ENCODE measurements at regions not wholly inside any gene's neighbourhood (a gene's known extent, or its start where the extent isn't known, plus 50 kb on each side); places are given as distances from the start of the nearest gene placed in this dataset.

DNA sequence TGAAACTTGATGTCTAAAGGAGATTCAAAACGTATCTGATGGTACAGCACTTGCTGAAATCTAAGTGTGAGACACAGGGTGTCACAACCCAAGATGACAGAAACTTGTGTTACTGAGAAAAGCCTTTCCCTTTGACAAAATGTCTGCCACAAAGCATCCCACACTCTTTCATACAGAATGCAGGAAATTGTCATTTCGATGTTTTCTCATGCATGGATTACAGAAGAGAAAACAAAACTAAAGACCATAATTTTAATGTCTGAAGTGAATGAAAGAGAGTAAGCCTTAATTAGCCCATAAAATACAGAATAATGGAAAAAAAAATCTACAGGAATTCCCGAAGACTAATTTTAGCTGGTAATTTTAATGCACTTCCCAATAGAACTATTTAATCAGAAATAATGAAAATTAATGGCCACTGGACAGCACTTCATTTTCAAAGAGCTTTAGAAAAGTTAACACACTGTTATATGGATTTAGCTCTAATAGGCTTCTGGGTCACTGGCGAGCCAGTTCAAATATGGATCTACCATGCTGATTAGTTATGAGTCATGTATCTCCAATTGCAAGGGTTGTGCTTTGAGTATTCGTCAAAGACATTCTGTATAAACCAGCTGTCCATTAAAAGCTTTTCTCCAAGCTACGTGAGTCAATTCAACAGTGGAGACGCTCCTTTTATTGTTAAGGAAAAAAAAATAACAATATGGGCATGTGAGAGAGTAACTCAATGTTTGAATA, 656.7 kb downstream of the SLC16A7 start:
- H3K79me2 ChIP-seq (ENCODE audit: control insufficient read depth, insufficient read depth, low read length): no peaks in the 10 kb centered on the region
- no peak for TF ChIP-seq EZH2 (IDR thresholded peaks at IDR 0.05; ENCODE audit: low read length, missing control alignments)
- TF ChIP-seq, protein P1, sequence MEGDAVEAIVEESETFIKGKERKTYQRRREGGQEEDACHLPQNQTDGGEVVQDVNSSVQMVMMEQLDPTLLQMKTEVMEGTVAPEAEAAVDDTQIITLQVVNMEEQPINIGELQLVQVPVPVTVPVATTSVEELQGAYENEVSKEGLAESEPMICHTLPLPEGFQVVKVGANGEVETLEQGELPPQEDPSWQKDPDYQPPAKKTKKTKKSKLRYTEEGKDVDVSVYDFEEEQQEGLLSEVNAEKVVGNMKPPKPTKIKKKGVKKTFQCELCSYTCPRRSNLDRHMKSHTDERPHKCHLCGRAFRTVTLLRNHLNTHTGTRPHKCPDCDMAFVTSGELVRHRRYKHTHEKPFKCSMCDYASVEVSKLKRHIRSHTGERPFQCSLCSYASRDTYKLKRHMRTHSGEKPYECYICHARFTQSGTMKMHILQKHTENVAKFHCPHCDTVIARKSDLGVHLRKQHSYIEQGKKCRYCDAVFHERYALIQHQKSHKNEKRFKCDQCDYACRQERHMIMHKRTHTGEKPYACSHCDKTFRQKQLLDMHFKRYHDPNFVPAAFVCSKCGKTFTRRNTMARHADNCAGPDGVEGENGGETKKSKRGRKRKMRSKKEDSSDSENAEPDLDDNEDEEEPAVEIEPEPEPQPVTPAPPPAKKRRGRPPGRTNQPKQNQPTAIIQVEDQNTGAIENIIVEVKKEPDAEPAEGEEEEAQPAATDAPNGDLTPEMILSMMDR (conservative IDR thresholded peaks at IDR 0.05 in 1 of 2, IDR thresholded peaks at IDR 0.05 in 1 of 2; ENCODE audit: low read depth in 1 of 2, low read length in 2 of 2): no peak
- H3K4me1 ChIP-seq (ENCODE audit: control insufficient read depth, extremely low read depth, insufficient read depth, low read length): no peaks in the 10 kb centered on the region
- no peaks in the 10 kb centered on the region for H3K36me3 ChIP-seq (ENCODE audit: control insufficient read depth, insufficient read depth, low read length)
- H3K27me3 ChIP-seq (ENCODE audit: control insufficient read depth, insufficient read depth, low read length): no peaks in the 10 kb centered on the region
- peak in 1 of 2 donors; percentile 12 for DNase-seq (ENCODE audit: low read depth in 2 of 2)
- no peak overlapping the region for H3K27ac ChIP-seq (ENCODE audit: insufficient read depth, low read length)
- no peak overlapping the region for H3K4me3 ChIP-seq (replicated peaks in 1 of 4; ENCODE audit: control extremely low read depth in 1 of 4, insufficient read depth in 1 of 4, low read depth in 3 of 4, low read length in 4 of 4)
- H2AFZ ChIP-seq (ENCODE audit: low read length): peak overlapping the region; percentile 23
- no peaks in the 10 kb centered on the region for H4K20me1 ChIP-seq (ENCODE audit: control insufficient read depth, extremely low read depth, insufficient read depth, low read length)
- no peak overlapping the region for H3K4me2 ChIP-seq (ENCODE audit: extremely low read depth, insufficient read depth, low read length)
- H3K9me3 ChIP-seq (ENCODE audit: control insufficient read depth, insufficient read depth, low read depth, low read length): no peaks in the 10 kb centered on the region
- H3K9ac ChIP-seq (ENCODE audit: insufficient read depth, low read length): no peak overlapping the region

DNA sequence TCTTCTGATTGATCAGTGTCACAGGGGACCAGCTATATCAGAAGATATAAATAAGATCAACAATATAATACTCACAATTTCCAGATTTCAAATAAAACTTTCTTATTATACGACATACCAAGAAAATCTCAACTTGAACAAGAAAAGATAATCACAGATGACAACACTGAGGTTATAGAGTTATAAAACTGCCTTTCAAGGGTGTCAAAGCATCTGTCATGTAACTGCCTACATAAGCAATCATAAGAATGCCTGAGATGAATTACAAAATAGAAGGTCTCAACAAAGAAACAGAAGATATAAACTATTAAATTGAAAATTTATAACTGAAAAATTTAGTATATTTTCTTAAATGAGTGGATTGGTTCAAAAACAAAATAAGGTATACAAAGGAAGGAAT, 659.2 kb downstream of the SLC16A7 start:
- no peaks in the 10 kb centered on the region for H3K27me3 ChIP-seq (ENCODE audit: control insufficient read depth, insufficient read depth, low read length)
- no peak for DNase-seq (ENCODE audit: low read depth in 2 of 2)
- H3K36me3 ChIP-seq (ENCODE audit: control insufficient read depth, insufficient read depth, low read length): no peaks in the 10 kb centered on the region
- no peak overlapping the region for H3K4me2 ChIP-seq (ENCODE audit: extremely low read depth, insufficient read depth, low read length)
- H3K27ac ChIP-seq (ENCODE audit: insufficient read depth, low read length): no peak overlapping the region
- H3K9ac ChIP-seq (ENCODE audit: insufficient read depth, low read length): no peak overlapping the region
- H3K4me1 ChIP-seq (ENCODE audit: control insufficient read depth, extremely low read depth, insufficient read depth, low read length): no peaks in the 10 kb centered on the region
- no peaks in the 10 kb centered on the region for H3K9me3 ChIP-seq (ENCODE audit: control insufficient read depth, insufficient read depth, low read depth, low read length)
- TF ChIP-seq, protein P1 (conservative IDR thresholded peaks at IDR 0.05 in 1 of 2, IDR thresholded peaks at IDR 0.05 in 1 of 2; ENCODE audit: low read depth in 1 of 2, low read length in 2 of 2): no peak
- H3K79me2 ChIP-seq (ENCODE audit: control insufficient read depth, insufficient read depth, low read length): no peaks in the 10 kb centered on the region
- no peak overlapping the region for H3K4me3 ChIP-seq (replicated peaks in 1 of 4; ENCODE audit: control extremely low read depth in 1 of 4, insufficient read depth in 1 of 4, low read depth in 3 of 4, low read length in 4 of 4)
- H4K20me1 ChIP-seq (ENCODE audit: control insufficient read depth, extremely low read depth, insufficient read depth, low read length): no peaks in the 10 kb centered on the region
- no peak overlapping the region for H2AFZ ChIP-seq (ENCODE audit: low read length)

DNA sequence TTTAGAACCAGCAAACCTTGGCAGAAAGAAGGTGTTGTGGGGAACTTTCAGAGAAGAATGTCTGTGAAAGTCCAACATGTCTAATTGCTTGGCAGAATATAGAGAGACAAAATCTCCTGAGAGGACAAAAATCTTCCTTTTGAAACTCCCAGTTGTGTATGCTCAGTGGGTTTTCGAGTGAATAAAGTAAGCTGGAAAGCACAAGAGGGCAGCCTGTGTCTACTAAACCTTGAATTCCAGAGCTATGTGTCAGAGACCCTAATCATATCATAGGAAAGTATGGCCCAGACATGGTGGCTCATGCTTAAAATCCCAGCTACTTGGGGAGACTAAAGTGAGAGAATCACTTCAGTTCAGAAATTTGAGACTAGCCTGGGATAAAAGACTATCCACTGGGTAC, 661.2 kb downstream of the SLC16A7 start:
- Histone ChIP-seq H3K36me3 (ENCODE audit: control insufficient read depth, insufficient read depth, low read length) (no peaks in the 10 kb centered on the region), H3K79me2 (ENCODE audit: control insufficient read depth, insufficient read depth, low read length) (no peaks in the 10 kb centered on the region), H3K4me3 (replicated peaks in 1 of 4; ENCODE audit: control extremely low read depth in 1 of 4, insufficient read depth in 1 of 4, low read depth in 3 of 4, low read length in 4 of 4) (no peak overlapping the region), H4K20me1 (ENCODE audit: control insufficient read depth, extremely low read depth, insufficient read depth, low read length) (no peaks in the 10 kb centered on the region), H3K27me3 (ENCODE audit: control insufficient read depth, insufficient read depth, low read length) (no peaks in the 10 kb centered on the region), H3K9me3 (ENCODE audit: control insufficient read depth, insufficient read depth, low read depth, low read length) (no peaks in the 10 kb centered on the region), H3K4me2 (ENCODE audit: extremely low read depth, insufficient read depth, low read length) (no peak overlapping the region), H3K9ac (ENCODE audit: insufficient read depth, low read length) (no peak overlapping the region), H3K4me1 (ENCODE audit: control insufficient read depth, extremely low read depth, insufficient read depth, low read length) (no peaks in the 10 kb centered on the region), H3K27ac (ENCODE audit: insufficient read depth, low read length) (no peak overlapping the region), H2AFZ (ENCODE audit: low read length) (no peak overlapping the region)
- TF ChIP-seq, protein P1 (conservative IDR thresholded peaks at IDR 0.05 in 1 of 2, IDR thresholded peaks at IDR 0.05 in 1 of 2; ENCODE audit: low read depth in 1 of 2, low read length in 2 of 2): peak in 1 of 2 donors; percentile 28
- no peak for TF ChIP-seq EZH2 (IDR thresholded peaks at IDR 0.05; ENCODE audit: low read length, missing control alignments)
- DNase-seq (ENCODE audit: low read depth in 2 of 2): peak; percentile 79 to 87

Measured in fibroblast of lung (primary cell).